ENCODE measurements at regions not wholly inside any gene's neighbourhood (a gene's known extent, or its start where the extent isn't known, plus 50 kb on each side); places are given as distances from the start of the nearest gene placed in this dataset.

GRCh38 chr5:58381566-58381965, 78.3 kb downstream of the PLK2 start:
- Histone ChIP-seq H4K8ac (ENCODE audit: extremely low read depth, insufficient read depth, low read length) (no peak overlapping the region), H4K91ac (replicated peaks; ENCODE audit: insufficient read length, low read length) (no peak overlapping the region), H4K20me1 (replicated peaks in 1 of 2; ENCODE audit: control insufficient read depth in 1 of 2, insufficient read depth in 2 of 2, low read length in 2 of 2) (no peaks in the 10 kb centered on the region), H3K14ac (ENCODE audit: insufficient read length) (no peak overlapping the region), H3K79me2 (ENCODE audit: control insufficient read depth in 1 of 2, insufficient read depth in 2 of 2, low read length in 2 of 2) (no peaks in the 10 kb centered on the region), H2AK5ac (ENCODE audit: low read depth, low read length) (no peak overlapping the region), H2AFZ (ENCODE audit: low read length) (no peak overlapping the region), H3K4me2 (ENCODE audit: insufficient read depth in 1 of 2, low read depth in 2 of 2, low read length in 2 of 2) (no peak overlapping the region), H3K56ac (replicated peaks; ENCODE audit: insufficient read length, low read depth, low read length) (no peak overlapping the region), H2BK12ac (ENCODE audit: low read depth, low read length) (no peak overlapping the region), H3K18ac (ENCODE audit: extremely low read depth, low read length) (no peak overlapping the region), H4K5ac (ENCODE audit: insufficient read length, low read depth, low read length) (no peak overlapping the region), H3K27me3 (replicated peaks in 1 of 4; ENCODE audit: control insufficient read depth in 3 of 4, extremely low read depth in 1 of 4, insufficient read depth in 3 of 4, low read length in 3 of 4) (peaks cover 0 to 1% (median 0%) of the 10 kb centered on the region in 4 experiments; a peak in 1 of 7 replicates), H3K27ac (ENCODE audit: low read depth, low read length) (no peak overlapping the region), H2BK5ac (ENCODE audit: low read depth, low read length) (no peak overlapping the region), H3K23me2 (ENCODE audit: low read depth, low read length) (no peaks in the 10 kb centered on the region), H3K4me1 (replicated peaks in 1 of 4; ENCODE audit: control insufficient read depth in 3 of 4, insufficient read depth in 4 of 4, low read length in 3 of 4) (no peaks in the 10 kb centered on the region), H3K9me3 (ENCODE audit: insufficient read depth in 2 of 2, low read depth in 1 of 2, low read length in 1 of 2) (peaks cover 32 to 34% of the 10 kb centered on the region in 2 experiments), H3K4me3 (ENCODE audit: extremely low read depth in 1 of 4, insufficient read depth in 2 of 4, low read depth in 3 of 4, low read length in 4 of 4) (no peak overlapping the region), H3K9ac (replicated peaks in 1 of 4; ENCODE audit: extremely low read depth in 1 of 4, low read depth in 3 of 4, low read length in 3 of 4) (no peak overlapping the region), H2BK20ac (ENCODE audit: low read length) (no peak overlapping the region), H2BK15ac (ENCODE audit: low read length) (no peak overlapping the region), H2BK120ac (replicated peaks; ENCODE audit: low read depth, low read length) (no peak overlapping the region), H3K4ac (replicated peaks; ENCODE audit: insufficient read length, low read depth, low read length) (no peak overlapping the region), H3K79me1 (ENCODE audit: low read depth, low read length) (no peaks in the 10 kb centered on the region), H3K23ac (ENCODE audit: insufficient read length) (no peak overlapping the region), H3K36me3 (ENCODE audit: control insufficient read depth in 2 of 4, insufficient read depth in 4 of 4, low read length in 3 of 4) (no peaks in the 10 kb centered on the region)
- FAIRE-seq (no peak), DNase-seq (ENCODE audit: low read depth in 1 of 2, low spot score in 2 of 2) (no peak)
- ChIA-PET CTCF (ENCODE audit: partially characterized antibody) (no interaction called here), POLR2A (ENCODE audit: partially characterized antibody) (no interaction called here)
- TF ChIP-seq TAF7 (optimal IDR thresholded peaks at IDR 0.05; ENCODE audit: borderline replicate concordance, low read depth, low read length) (no peak), SAP30 (IDR thresholded peaks at IDR 0.05; ENCODE audit: insufficient read depth, insufficient replicate concordance, low read length) (no peak), TCF12 (IDR thresholded peaks at IDR 0.05; ENCODE audit: low read depth, low read length) (no peak), RXRA (IDR thresholded peaks at IDR 0.05; ENCODE audit: insufficient read depth, low read depth, low read length) (no peak), KDM1A (IDR thresholded peaks at IDR 0.05; ENCODE audit: borderline replicate concordance, low read length) (no peak), E2F6 (IDR thresholded peaks at IDR 0.05) (no peak), CBX5 (IDR thresholded peaks at IDR 0.05; ENCODE audit: low read depth, low read length) (no peak), BRCA1 (IDR thresholded peaks at IDR 0.05; ENCODE audit: low read depth, low read length) (no peak), EGR1 (IDR thresholded peaks at IDR 0.05; ENCODE audit: borderline replicate concordance, low read depth, low read length) (no peak), USF2 (IDR thresholded peaks at IDR 0.05; ENCODE audit: low read length) (no peak), ATF2 (IDR thresholded peaks at IDR 0.05; ENCODE audit: low read length) (no peak), ASH2L (IDR thresholded peaks at IDR 0.05; ENCODE audit: low read length) (no peak)

All from H1 (cell line).